H1 (cell line): ENCODE measurements at regions not wholly inside any gene's neighbourhood (a gene's known extent, or its start where the extent isn't known, plus 50 kb on each side); places are given as distances from the start of the nearest gene placed in this dataset.

ENCODE experiments used
- CTCF ChIA-PET: fragments of 300-600 bp; sonication (Branson Sonifier 250); formaldehyde crosslinking; loops from one replicate; lab custom pipeline; 2021; ENCODE audit not compliant: partially characterized antibody; lab: Charles Lee
- POLR2A ChIA-PET: fragments of 300-600 bp; sonication (Branson Sonifier 250); formaldehyde crosslinking; loops from one replicate; lab custom pipeline; 2021; ENCODE audit warnings: inconsistent platforms; ENCODE audit not compliant: partially characterized antibody; lab: Charles Lee
- DNase-seq, 2 experiments: peaks; one replicate each; pipeline versions ENCODE4 v3.0.0 to v3.0.0-alpha.2; 2010 to 2022; ENCODE audit warnings: low spot score in 2 of 2, low read depth in 1 of 2, mixed read lengths in 1 of 2
- FAIRE-seq: peaks from 2 replicates; lab custom pipeline; 2011; peaks lifted over from hg19 to GRCh38; lab: Jason Lieb, UNC
- H2AFZ ChIP-seq: 2 replicates; pipeline ENCODE4 v1.8.1; 2012; ENCODE audit warnings: low read length, inconsistent platforms
- H2AK5ac ChIP-seq: 2 replicates; pipeline ENCODE4 v1.6.1; 2013; ENCODE audit warnings: low read depth, low read length
- H2BK120ac ChIP-seq: replicated peaks from 2 replicates; pipeline ENCODE3; 2013; ENCODE audit warnings: low read depth, low read length, inconsistent platforms
- H2BK12ac ChIP-seq: 2 replicates; pipeline ENCODE4 v1.6.1; 2013; ENCODE audit warnings: low read depth, low read length
- H2BK15ac ChIP-seq: 2 replicates; pipeline ENCODE4 v1.6.1; 2013; ENCODE audit warnings: low read length
- H2BK20ac ChIP-seq: 2 replicates; pipeline ENCODE4 v1.6.1; 2013; ENCODE audit warnings: low read length
- H2BK5ac ChIP-seq: 2 replicates; pipeline ENCODE4 v1.6.1; 2013; ENCODE audit warnings: low read depth, low read length
- H3K14ac ChIP-seq: 2 replicates; pipeline ENCODE4 v1.6.1; 2013; ENCODE audit warnings: inconsistent platforms; ENCODE audit not compliant: insufficient read length
- H3K18ac ChIP-seq: 2 replicates; pipeline ENCODE4 v1.6.1; 2013; ENCODE audit warnings: low read length; ENCODE audit errors: extremely low read depth
- H3K23ac ChIP-seq: 2 replicates; pipeline ENCODE4 v1.6.1; 2013; ENCODE audit warnings: inconsistent platforms; ENCODE audit not compliant: insufficient read length
- H3K23me2 ChIP-seq: 2 replicates; pipeline ENCODE4 v1.6.1; 2013; ENCODE audit warnings: low read depth, low read length
- H3K27ac ChIP-seq: 2 replicates; pipeline ENCODE4 v1.6.1; 2011; ENCODE audit warnings: low read depth, low read length, inconsistent platforms
- H3K27me3 ChIP-seq, 4 experiments: replicated peaks in 1 of 4; 1 replicate in 1 of 4; 2 replicates in 3 of 4; pipeline versions ENCODE4 v1.6.1 to v1.8.1; 2011 to 2013; ENCODE audit warnings: low read length in 3 of 4, mild to moderate bottlenecking in 3 of 4, inconsistent platforms in 2 of 4, mixed read lengths in 2 of 4, moderate library complexity in 1 of 4; ENCODE audit not compliant: control insufficient read depth in 3 of 4, insufficient read depth in 3 of 4; ENCODE audit errors: extremely low read depth in 1 of 4
- H3K36me3 ChIP-seq, 4 experiments: 2 replicates each; pipeline versions ENCODE4 v1.6.1 to v1.8.1; 2011 to 2013; ENCODE audit warnings: mild to moderate bottlenecking in 4 of 4, low read length in 3 of 4, moderate library complexity in 2 of 4, control low read depth in 1 of 4, inconsistent platforms in 1 of 4; ENCODE audit not compliant: insufficient read depth in 4 of 4, control insufficient read depth in 2 of 4
- H3K4ac ChIP-seq: replicated peaks from 2 replicates; pipeline ENCODE3; 2013; ENCODE audit warnings: low read length, low read depth, mixed read lengths, inconsistent platforms; ENCODE audit not compliant: insufficient read length
- H3K4me1 ChIP-seq, 4 experiments: replicated peaks in 1 of 4; 1 replicate in 1 of 4; 2 replicates in 3 of 4; pipeline versions ENCODE4 v1.6.1 to v1.8.1; 2011 to 2013; ENCODE audit warnings: low read length in 3 of 4, inconsistent platforms in 2 of 4, mixed read lengths in 1 of 4; ENCODE audit not compliant: insufficient read depth in 4 of 4, control insufficient read depth in 3 of 4
- H3K4me2 ChIP-seq, 2 experiments: 2 replicates each; pipeline versions ENCODE4 v1.6.1 to v1.8.1; 2011 to 2013; ENCODE audit warnings: low read depth in 2 of 2, low read length in 2 of 2, control low read depth in 1 of 2, inconsistent platforms in 1 of 2, mild to moderate bottlenecking in 1 of 2; ENCODE audit not compliant: insufficient read depth in 1 of 2
- H3K4me3 ChIP-seq, 4 experiments: fragments of 200-600, 300-600 bp in 1 of 4; sonication (generic), shearing (Covaris generic), sonication (Bioruptor Twin) in 1 of 4; 2 replicates each; pipeline versions ENCODE4 v1.5.1 to v1.8.1; 2011 to 2016; ENCODE audit warnings: low read length in 4 of 4, low read depth in 3 of 4, control low read depth in 2 of 4, inconsistent platforms in 2 of 4, mild to moderate bottlenecking in 2 of 4, mixed read lengths in 1 of 4, moderate library complexity in 1 of 4; ENCODE audit not compliant: insufficient read depth in 2 of 4; ENCODE audit errors: extremely low read depth in 1 of 4
- H3K56ac ChIP-seq: replicated peaks from 2 replicates; pipeline ENCODE3; 2013; ENCODE audit warnings: low read depth, mild to moderate bottlenecking, mixed read lengths, low read length, inconsistent platforms; ENCODE audit not compliant: insufficient read length
- H3K79me1 ChIP-seq: 2 replicates; pipeline ENCODE4 v1.6.1; 2013; ENCODE audit warnings: low read depth, low read length, control low read depth
- H3K79me2 ChIP-seq, 2 experiments: 2 replicates each; pipeline versions ENCODE4 v1.6.1 to v1.8.1; 2012 to 2013; ENCODE audit warnings: low read length in 2 of 2, mild to moderate bottlenecking in 2 of 2, inconsistent platforms in 1 of 2; ENCODE audit not compliant: insufficient read depth in 2 of 2, control insufficient read depth in 1 of 2
- H3K9ac ChIP-seq, 4 experiments: replicated peaks in 1 of 4; 1 replicate in 1 of 4; 2 replicates in 3 of 4; pipeline versions ENCODE4 v1.6.1 to v1.8.1; 2011 to 2013; ENCODE audit warnings: low read depth in 3 of 4, low read length in 3 of 4, control low read depth in 2 of 4, mild to moderate bottlenecking in 2 of 4, moderate library complexity in 2 of 4, inconsistent platforms in 1 of 4; ENCODE audit errors: extremely low read depth in 1 of 4
- H3K9me3 ChIP-seq, 2 experiments: 2 replicates each; pipeline versions ENCODE4 v1.6.1 to v1.8.1; 2012 to 2013; ENCODE audit warnings: mild to moderate bottlenecking in 2 of 2, moderate library complexity in 2 of 2, control low read depth in 1 of 2, inconsistent platforms in 1 of 2, low read depth in 1 of 2, low read length in 1 of 2, mixed read lengths in 1 of 2; ENCODE audit not compliant: insufficient read depth in 2 of 2
- H4K20me1 ChIP-seq, 2 experiments: replicated peaks in 1 of 2; 2 replicates each; pipeline versions ENCODE3 to v1.8.1; 2011 to 2013; ENCODE audit warnings: inconsistent platforms in 2 of 2, low read length in 2 of 2, mild to moderate bottlenecking in 1 of 2; ENCODE audit not compliant: insufficient read depth in 2 of 2, control insufficient read depth in 1 of 2
- H4K5ac ChIP-seq: 2 replicates; pipeline ENCODE4 v1.6.1; 2013; ENCODE audit warnings: low read length, low read depth, mixed read lengths, inconsistent platforms; ENCODE audit not compliant: insufficient read length
- H4K8ac ChIP-seq: 2 replicates; pipeline ENCODE4 v1.8.0; 2013; ENCODE audit warnings: mild to moderate bottlenecking, moderate library complexity, low read length, inconsistent platforms; ENCODE audit not compliant: insufficient read depth; ENCODE audit errors: extremely low read depth
- H4K91ac ChIP-seq: replicated peaks from 2 replicates; pipeline ENCODE3; 2013; ENCODE audit warnings: low read length, mixed read lengths, inconsistent platforms; ENCODE audit not compliant: insufficient read length
- CBX8 ChIP-seq: fragments of 300-800, 300-1000 bp; sonication (generic); IDR thresholded peaks from 2 replicates; pipeline ENCODE4 v1.7.1; 2016; ENCODE audit warnings: low read depth, low read length, borderline replicate concordance
- JUN ChIP-seq: IDR thresholded peaks from 2 replicates; pipeline ENCODE4 v1.6.1; 2011; ENCODE audit warnings: low read depth, mild to moderate bottlenecking, improper control_type of control experiment, low read length
- RBBP5 ChIP-seq: IDR thresholded peaks from 2 replicates; pipeline ENCODE4 v1.7.1; 2012; ENCODE audit warnings: low read depth, mild to moderate bottlenecking, inconsistent platforms, low read length, moderate library complexity, borderline replicate concordance
- SP2 ChIP-seq: IDR thresholded peaks from 2 replicates; pipeline ENCODE4 v1.6.1; 2012; ENCODE audit warnings: mild to moderate bottlenecking, low read length, inconsistent platforms
- USF2 ChIP-seq: IDR thresholded peaks from 2 replicates; pipeline ENCODE4 v1.6.1; 2011; ENCODE audit warnings: low read length, improper control_type of control experiment
- WGBS, 2 experiments: shearing (Covaris generic) in 1 of 2; methylation state at CpG; one replicate each; pipeline versions ENCODE4 v1.1.6 to v1.1.7; 2013 to 2015; ENCODE audit warnings: low lambda C conversion rate in 2 of 2, mixed read lengths in 2 of 2, inconsistent platforms in 1 of 2, low coverage in 1 of 2, missing lambda C conversion rate in 1 of 2; ENCODE audit not compliant: insufficient replicate concordance in 2 of 2, insufficient coverage in 1 of 2, insufficient read length in 1 of 2; ENCODE audit errors: extremely low coverage in 1 of 2, missing lambda C conversion rate in 1 of 2; 5-methylcytosine and 5-hydroxymethylcytosine counted together

- Histone ChIP-seq H2BK12ac (no peak overlapping the region), H4K5ac (no peak overlapping the region), H3K36me3 (no peaks in the 10 kb centered on the region), H3K9me3 (no peaks in the 10 kb centered on the region), H2BK5ac (no peak overlapping the region), H3K18ac (no peak overlapping the region), H2BK120ac (no peak overlapping the region), H3K56ac (no peak overlapping the region), H2BK15ac (no peak overlapping the region), H3K4me1 (no peaks in the 10 kb centered on the region), H3K4ac (no peak overlapping the region), H3K4me2 (no peak overlapping the region), H2BK20ac (no peak overlapping the region), H2AFZ (no peak overlapping the region), H3K23ac (no peak overlapping the region), H3K4me3 (no peak overlapping the region), H3K27ac (no peak overlapping the region), H3K79me2 (no peaks in the 10 kb centered on the region), H4K8ac (no peak overlapping the region), H3K23me2 (no peaks in the 10 kb centered on the region), H3K14ac (no peak overlapping the region), H4K91ac (no peak overlapping the region), H3K27me3 (peaks cover 0 to 1% (median 0%) of the 10 kb centered on the region in 4 experiments; a peak in 1 of 7 replicates), H4K20me1 (no peaks in the 10 kb centered on the region), H2AK5ac (no peak overlapping the region), H3K79me1 (no peaks in the 10 kb centered on the region), H3K9ac (no peak overlapping the region)
- CTCF ChIA-PET, result interaction anchor here (1.2 kb wide), 1 partner anchor 129 kb away, joined by 5 read pairs; no protein-coding TSS in a partner anchor
- no peak for TF ChIP-seq JUN
- TF ChIP-seq RBBP5, result no peak
- no peak for TF ChIP-seq SP2
- TF ChIP-seq USF2, result no peak
- no peak for TF ChIP-seq CBX8
- FAIRE-seq (no peak), DNase-seq (no peak)
- WGBS, 2 experiments, result 85% methylated on average over 1 of the region's 1 CpG; no CpG with 5 or more reads in 1 of the 2 experiments
- POLR2A ChIA-PET, result no interaction called here
These were observed 218.5 kb downstream of the SIM1 start for GRCh38 chr6:100246206-100246605.
